NCI-H1105 (cell line): ENCODE measurements at regions not wholly inside any gene's neighbourhood (a gene's known extent, or its start where the extent isn't known, plus 50 kb on each side); places are given as distances from the start of the nearest gene placed in this dataset.
A peak's percentile ranks its signal among the peaks of the same experiment; 100 is the strongest.

Experiments used
- DNase-seq: peaks from one replicate; lab custom pipeline; 2025; lab: John Stamatoyannopoulos, UW

DNA sequence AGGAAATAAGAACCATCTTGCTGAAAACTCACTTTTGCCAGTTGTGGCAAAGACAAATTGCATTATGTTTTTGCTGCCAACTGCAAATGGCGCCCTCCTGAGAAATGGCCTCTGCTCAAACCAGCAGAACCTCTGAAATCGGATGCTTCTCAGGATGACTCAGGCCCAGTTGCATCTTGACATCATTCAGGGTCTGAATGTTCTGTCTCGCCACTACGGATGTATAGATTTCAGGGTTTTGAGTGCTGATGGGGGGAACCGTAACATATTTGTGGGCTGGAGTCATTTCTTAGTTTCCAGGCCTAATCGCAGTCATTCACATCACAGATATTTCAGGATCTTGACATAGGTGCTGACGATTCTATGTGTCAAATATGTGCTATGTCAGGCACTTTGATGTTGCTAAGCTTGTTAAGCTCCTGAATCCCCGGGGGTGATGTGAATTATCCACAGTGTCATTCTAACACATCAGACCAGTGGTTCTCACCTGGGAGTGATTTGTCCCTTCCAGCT is 207.1 kb downstream of the NFATC2 start:
- DNase-seq: no peak

DNA sequence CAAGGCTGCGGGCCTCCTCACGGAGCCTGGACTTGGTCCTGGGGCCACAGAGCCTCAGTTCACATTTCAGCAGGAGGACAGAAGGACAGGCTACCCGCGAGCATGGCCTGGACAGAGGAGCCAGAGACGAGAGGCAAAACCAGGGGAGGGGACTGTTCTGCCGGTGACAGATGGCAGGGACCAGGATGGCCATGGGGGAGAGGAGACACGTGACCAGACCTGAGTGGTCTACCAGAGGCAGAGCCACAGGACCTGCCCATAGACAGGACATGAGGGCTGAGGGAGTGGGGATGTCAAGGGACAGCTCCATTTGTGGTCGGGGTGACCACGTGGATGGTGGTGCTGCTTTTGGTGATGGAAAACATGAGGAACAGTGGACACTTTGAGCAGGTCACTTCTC is 207.9 kb downstream of the NFATC2 start:
- DNase-seq: no peak

DNA sequence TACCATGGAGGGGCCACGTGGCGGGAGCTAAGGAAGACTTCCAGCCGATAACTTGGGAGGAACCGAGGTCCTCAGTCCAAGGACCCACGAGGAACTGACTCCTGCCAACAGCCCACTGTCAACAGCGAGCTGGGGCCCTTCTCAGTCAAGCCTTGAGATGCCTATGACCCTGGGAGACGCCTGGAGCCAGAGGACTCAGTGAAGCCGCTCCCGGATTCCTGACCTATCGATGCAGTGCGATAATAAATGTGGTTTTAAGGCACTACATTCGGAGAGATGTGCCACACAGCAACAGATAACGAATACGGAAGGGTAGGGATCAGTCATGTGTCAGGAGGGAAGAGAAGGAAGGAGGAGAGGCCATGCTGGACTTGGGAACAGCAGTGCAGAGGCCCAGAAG is 208.5 kb downstream of the NFATC2 start:
- DNase-seq: no peak

DNA sequence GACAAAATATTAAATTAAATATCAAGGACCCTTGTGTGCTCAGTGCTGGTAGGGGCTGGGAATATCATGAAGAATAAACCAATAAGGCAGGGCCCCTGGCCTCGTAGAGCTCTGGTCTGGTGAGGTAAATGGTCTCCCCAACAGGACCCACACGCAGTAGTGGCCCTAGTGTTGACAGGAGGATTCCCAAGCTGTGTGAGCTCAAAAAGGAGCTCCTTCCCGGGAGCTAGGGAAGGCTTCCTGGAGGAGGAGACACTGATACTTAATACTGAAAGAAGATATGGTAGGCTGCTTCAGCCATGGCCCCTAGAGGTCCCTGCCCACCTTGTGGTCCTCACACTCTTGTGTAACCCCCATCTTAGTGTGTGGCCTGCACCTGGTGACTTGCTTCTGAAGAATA is 209.1 kb downstream of the NFATC2 start:
- DNase-seq: no peak

DNA sequence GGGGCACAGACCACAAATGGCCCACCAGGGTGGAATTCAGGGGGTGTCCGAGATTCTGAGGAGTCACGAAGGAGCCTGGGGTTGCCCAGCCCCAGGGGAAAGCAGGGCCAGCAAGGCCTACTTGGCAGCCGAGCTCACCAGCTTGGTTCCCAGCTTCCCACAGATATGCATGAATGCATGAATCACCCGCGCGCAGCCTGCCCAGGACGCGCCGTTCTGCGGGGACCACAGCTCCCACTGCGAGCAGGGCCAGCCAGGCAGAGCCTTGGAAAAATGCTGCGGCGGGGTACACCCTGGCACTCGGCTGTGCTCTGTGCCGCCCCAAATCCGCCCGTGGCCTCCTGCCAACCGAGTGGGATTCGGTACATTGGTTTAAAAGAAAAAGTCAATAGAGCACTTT is 211.0 kb downstream of the NFATC2 start:
- DNase-seq: no peak

DNA sequence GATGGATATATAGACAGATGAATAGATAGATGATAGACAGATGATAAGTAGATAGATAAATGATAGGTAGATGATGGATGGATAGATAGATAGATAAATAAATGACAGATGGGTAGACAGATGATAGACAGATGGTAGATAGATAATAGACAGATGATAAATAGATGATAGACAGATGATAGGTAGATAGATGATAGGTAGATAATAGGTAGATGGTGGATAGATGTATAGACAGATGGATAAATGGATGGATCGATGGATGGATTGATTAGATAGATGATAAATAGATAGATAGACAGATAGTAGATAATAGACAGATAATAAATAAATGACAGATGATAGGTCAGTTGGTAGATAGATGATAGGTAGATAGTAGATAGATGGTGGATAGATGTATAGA is 212.7 kb downstream of the NFATC2 start:
- no peak for DNase-seq

DNA sequence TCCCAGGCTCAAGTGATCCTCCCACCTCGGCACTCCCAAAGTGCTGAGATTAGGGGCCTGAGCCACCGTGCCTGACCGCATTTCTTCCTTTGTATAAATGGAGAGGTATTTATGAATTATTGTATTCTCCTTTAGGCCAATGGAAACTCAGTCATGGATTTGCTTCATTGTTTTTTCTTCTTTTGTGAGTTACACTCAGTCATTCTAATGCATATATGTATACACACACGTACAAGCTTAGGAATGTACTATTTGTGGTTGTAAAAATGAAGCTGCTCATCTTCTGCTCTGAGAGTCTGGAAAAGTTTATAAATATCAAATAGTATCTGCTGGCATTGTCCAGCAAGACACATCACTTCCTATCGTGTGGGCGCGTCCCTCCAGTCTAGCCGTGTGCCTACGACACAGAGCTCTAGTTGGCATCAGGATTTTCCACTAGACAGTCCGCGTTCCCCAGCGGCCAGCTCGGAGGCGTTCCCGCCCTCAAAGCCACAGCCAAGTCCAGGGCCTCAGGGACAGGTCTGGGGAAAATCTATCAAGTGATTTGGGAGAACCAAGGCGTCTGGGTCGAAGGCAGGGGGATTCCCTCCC is 215.2 kb downstream of the NFATC2 start:
- DNase-seq: no peak

DNA sequence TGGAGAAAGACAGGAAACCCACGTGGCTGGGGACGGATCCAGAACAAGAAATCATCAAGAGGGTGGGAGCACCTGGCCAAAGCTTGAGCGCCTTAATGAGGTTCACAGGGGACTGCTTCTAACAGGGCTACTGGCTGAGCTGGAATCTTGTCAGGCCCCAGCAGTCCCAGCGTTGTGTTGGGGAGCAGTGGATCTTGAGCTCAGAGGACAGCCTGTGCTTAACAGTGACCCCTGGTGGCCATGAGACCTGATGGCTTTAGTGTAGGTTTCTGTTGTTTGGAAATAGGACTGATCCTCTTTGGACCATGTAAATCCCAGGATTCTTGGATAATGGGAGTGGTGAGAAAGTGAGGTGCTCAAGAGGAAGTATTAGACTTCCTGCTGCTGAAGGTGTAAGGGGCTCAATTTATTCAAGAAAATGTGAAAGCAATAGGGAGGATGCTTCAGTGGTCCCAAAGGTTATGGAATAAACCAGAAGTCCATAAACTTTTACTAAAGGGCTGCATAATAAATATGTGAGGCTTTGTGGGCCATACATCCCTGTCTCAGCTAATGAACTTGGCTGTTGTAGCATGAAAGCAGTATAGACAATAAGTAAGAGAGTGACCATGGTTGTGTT is 216.2 kb downstream of the NFATC2 start:
- DNase-seq: no peak

DNA sequence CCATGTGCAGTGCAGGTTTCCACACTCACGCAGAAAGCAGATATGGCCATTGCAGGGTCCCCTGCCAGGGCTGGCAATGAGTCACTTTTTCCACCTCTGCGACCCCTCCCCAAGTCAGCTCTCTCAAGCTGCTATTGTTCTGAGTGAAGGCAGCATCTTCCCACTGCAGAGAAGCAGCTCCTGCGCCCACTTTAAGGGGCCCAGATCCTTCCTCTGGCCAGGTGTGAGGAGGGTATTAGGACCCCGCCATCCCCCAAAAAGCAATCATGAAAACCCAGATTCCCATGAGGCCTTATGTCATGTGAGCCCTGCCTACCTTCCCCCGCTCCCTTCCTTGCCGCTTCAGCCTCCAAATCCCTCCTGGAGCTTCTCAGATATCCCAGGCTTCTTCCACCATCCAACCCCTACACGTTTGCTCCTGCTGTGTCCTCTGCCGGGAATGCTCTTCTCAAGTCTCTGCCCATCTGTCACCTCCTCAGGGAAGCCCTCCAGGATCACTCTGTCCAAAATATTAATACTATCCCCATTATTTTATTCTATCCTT is 220.3 kb downstream of the NFATC2 start:
- no peak for DNase-seq

DNA sequence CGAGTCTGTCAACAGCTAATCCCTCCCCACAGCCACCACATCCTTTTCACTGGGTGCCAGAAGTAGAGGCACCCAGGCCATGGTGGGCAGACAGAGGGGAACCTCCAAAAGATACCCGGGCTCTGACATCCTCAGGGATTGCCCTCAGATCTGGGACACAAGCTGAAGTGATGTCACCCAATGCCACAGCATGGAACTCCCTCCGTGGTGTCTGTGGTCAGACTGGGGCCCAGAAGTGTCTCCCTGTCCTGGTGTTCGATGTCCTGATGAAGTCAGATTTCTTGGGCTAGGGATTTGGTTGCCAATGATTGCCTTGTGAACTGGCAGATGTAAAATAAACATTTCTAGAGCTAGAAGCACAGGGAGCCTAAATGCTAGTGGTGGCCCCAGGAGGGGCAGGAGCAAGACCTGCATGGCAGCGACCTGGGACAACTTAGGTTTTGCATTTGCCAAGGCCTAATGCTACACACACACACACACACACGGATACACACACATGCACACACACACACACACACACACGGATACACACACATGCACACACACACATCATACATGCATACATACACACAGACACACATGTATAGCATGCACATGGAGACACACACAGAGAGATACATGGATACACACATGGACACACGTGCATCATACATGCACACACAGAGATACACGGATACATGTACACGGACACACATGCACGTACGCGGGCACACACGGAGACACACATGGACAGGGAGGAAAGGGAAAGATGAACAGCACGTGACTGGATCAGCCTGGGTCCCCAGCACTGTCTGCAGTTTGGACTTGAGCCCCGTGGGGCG is 221.0 kb downstream of the NFATC2 start:
- DNase-seq: no peak

DNA sequence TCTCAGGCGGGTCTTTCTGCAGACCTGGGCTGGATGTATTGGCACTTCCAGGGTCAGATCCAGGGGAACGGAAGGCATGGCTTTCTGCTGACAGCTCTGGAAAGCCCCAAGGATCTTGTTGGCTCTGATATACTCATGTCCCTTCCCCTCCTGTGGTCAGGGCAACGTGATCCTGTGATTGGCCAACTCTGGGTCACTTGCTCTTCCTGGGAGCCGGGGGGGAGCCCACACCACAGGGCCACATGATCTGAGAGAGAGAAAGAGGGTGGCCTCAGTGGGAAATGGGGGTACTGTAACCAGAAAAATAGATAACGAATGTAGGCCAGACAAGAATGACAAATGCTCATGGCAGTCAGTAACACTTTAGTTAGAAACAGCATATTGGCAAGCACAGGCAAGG is 223.0 kb downstream of the NFATC2 start:
- no peak for DNase-seq

DNA sequence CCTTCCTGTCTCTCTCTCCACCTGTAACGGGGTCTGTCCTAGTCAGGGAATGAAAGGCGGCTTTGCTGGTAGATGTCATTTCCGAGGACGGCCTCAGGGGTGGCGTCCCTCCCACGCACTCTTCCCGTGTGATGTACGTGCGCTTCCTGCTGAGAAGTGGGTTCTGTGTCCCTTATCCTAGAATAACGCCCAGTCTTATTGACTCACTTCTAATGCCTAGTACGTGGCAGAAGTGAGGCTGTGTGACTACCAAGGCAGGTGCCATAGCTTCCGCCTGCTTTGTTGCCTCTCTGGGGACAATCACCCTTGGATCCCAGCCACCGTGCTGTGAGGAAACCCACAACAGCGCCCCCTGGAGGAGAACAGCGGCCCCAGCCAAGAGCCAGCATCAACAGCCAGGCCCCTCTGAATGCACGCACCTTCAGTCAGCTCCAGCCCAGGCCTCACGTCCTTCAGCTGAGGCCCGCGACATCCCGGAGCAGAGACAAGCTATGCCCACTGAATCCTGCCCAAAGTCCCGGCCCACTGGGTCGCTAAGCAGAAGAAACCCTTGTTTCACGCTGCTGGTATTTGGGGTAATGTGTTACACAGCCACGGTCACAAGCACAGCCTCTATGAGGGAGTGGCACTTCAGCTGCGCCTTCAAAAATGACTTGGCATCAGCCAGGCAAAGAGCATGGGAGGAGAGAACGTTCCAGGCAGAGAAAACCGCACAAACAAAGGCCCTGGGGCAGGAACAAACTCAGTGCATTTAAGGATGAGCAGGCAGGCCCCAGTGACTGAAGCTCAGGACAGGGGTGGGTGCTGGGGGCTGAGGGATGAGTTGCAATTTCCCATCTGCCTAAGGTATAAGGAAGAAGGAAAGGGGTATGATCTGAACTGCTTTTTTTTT is 224.2 kb downstream of the NFATC2 start:
- peak; percentile 63 for DNase-seq

DNA sequence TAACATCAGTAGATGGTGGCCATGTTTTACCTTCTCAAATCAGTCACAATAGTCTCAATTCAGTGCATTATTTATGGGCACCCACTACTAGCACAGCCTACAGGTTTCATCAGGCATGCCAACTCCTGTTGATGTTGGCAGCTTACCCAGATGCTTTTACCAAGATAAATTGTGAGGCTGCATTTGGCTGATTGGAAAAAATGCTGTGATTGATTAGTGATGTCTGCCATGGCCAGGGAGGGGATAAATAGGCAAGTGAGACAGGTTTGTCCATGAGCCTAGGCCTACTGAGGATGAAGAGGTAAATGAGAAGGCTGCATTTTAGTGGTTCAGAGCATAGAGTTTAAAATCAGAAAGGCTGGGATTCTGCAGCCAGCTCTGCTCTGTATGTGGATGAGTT is 227.1 kb downstream of the NFATC2 start:
- no peak for DNase-seq

DNA sequence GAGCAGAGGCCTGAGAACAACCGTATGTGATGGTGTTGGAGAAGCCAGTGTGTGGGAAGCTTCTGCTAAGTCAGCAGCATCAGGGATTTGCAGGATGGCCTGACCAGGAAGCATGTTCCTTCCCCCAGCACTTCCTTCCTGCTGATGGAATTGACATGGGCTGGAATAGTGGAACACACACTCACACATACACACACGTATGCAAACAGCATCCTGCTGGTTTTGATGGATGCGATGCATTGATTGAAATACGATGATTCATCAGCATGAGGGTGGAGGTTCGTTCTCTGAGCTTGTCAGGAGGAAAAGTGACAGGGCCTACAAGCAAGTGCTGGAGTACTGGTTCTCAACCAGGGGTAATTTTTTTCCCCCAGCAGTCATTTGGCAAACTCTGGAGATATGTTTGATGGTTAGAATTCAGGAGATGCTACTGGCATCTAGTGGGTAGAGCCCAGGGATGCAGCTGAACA is 229.1 kb downstream of the NFATC2 start:
- no peak for DNase-seq

DNA sequence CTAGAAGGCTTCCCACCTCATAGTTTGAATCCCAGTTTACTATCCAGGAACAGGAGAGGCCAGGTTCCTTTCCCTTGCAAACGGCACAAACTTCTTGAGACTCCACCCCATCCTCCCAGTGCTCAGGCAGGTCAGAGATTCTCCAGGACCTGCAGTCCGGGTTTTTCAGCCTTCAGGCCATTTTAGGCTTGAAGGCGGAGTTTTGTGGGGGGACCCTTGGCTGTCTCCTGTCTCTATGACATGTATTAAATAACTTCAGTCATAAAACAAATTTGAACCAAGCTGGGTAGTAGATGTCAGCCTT is 230.1 kb downstream of the NFATC2 start:
- DNase-seq: no peak

DNA sequence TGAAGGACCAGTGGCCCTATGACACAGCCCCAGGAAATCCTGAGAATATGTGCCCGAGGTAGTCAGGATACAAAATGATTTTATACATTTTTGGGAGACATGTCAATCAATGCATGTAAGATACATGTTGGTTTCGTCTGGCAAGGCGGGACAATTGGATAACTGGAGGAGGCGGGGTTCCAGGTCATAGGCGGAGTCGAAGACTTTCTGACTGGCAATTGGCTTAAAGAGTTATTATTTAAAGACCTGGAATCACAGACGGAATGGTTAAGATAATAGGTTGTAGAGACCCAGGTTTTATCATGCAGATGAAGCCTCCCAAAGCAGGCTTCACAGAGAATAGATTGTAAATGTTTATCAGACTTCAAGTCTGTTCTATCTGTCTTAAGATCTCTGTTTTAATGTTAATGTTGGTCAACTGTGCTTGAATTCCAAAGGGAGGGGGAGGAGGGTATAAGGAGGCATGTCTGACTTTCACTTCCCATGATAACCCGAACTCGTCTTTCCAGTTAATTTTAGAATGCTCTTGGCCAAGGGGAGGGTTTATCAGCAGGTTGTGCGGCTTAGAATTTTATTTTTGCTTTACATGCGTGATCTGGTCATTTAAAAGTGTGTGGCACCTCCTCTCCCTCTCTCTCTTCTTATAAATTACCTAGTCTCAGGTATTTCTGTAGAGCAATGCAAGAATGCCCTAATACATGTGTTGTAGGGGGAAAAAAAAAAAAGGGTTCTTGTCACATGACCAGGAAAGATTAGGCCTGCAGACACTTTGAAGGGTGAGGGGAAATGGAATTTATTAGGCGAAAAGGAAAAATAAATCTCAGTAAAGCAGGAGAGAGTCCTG is 230.7 kb downstream of the NFATC2 start:
- no peak for DNase-seq

DNA sequence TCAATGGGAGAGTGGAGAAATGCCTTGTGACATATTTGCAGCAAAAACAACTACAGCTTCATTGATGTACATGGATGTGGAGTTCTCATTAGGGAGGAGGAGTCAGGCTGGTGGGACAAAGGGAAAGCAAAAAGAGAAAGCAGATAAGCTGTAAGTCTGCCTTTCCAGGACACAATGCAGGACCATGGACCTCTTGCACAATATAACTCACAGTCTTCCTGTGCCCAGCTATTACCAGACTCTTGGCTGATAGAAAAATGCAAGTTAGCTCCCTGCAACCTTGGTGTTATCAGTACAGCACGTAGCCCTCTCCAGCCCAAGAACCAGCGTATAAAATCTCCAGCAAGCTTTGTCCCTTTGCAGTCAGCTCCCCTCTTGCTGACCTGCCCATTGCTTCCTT is 232.3 kb downstream of the NFATC2 start:
- no peak for DNase-seq

DNA sequence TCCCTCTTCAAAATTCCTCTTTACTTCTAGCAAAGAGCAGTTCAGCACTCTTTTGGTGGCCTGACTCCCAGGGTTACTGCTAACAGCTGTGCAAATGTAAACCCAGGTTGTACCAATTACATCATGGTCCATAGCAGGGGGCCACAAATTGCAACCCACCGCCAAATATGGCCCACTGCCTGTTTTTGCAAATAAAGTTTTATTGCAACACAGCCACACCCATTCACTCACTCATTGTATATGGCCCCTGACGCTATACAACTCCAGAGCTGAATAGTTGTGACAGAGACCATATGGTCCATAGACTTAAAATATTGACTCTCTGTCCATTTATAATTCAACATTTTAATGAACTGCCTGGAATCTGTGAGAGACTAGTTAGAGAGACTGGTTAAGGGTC is 233.4 kb downstream of the NFATC2 start:
- no peak for DNase-seq

DNA sequence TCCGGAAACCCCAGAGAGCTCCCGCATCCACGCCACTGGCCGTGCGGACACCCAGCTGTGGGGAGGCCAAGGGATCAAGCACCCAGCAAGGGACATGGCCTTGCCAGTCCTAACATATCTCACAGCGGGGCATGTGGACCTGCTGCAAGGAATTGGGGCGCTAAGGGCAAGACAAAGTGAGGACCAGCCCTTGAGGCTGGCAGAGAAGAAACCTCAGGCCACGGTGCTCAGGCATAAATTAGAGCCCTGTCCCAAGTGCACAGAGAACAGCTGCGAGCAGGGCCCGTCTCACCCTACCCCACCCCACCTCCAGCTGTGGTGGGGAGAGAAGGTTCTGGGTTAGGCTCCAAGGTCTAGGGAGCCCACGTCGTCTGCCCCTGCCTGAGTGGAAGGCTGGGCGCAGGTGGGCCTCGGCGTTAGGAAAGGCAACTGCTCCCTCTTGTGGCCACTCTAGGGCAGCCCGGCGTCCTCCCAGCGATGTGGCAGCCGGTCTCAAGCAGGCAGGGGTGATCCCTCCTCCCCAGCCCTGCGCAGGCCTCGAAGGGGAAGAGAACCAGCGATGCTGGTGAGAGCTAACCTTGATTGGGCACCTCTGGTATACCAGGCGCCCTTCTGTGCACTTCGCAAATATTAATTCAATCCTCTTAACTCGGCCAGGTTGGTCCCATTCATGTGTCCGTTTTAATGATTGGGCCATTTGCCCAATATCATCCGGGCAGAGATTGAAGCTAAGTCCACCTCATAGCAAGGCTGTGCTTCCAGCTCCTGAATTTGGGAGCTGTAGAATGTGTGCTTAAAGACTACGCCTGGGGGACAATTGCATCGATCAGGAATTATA is 235.8 kb downstream of the NFATC2 start:
- peak; percentile 79 for DNase-seq

DNA sequence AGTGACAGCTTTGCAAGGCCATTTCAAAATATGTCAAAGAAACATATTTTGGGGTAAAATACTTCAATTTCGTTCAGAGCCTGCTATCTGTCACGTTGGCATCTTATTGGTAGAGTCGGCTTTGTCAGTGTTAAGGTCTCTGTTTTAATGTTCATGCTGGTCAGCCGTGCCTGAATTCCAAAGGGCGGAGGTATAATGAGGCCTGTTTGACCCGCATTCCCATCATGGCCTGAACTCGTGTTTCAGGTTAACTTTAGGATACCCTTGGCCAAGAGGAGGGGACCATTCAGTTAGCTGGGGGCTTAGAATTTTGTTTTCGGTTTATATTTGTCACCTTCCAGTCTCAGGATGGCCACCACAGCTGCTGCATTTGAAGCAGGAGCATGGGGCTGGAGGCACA is 236.4 kb downstream of the NFATC2 start:
- DNase-seq: no peak
